ENCODE measurements at regions not wholly inside any gene's neighbourhood (a gene's known extent, or its start where the extent isn't known, plus 50 kb on each side); places are given as distances from the start of the nearest gene placed in this dataset.

- TF ChIP-seq CTCF (IDR thresholded peaks at IDR 0.05; ENCODE audit: low read depth, low read length, missing input control) (no peak), SP1 (IDR thresholded peaks at IDR 0.05) (no peak), GABPA (IDR thresholded peaks at IDR 0.05 in 1 of 2, conservative IDR thresholded peaks at IDR 0.05 in 1 of 2) (no peak), JUND (IDR thresholded peaks at IDR 0.05) (no peak), YY1 (IDR thresholded peaks at IDR 0.05) (no peak), ATF3 (IDR thresholded peaks at IDR 0.05) (no peak), HNF4A (conservative IDR thresholded peaks at IDR 0.05) (no peak), REST (IDR thresholded peaks at IDR 0.05) (no peak), FOXA1 (IDR thresholded peaks at IDR 0.05) (no peak)
- TF ChIP-seq, protein P1, sequence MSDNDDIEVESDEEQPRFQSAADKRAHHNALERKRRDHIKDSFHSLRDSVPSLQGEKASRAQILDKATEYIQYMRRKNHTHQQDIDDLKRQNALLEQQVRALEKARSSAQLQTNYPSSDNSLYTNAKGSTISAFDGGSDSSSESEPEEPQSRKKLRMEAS (IDR thresholded peaks at IDR 0.05) = no peak
Measured at GRCh38 chr7:41889040-41889439, 186.2 kb upstream of the INHBA start.
